HL-60/S4 treated with retinoic acid at 250 ng/mL for 4 days and 3 days (cell line): ENCODE measurements at regions not wholly inside any gene's neighbourhood (a gene's known extent, or its start where the extent isn't known, plus 50 kb on each side); places are given as distances from the start of the nearest gene placed in this dataset.
"Not testable (repeated sequence)": the region's sequence is repeated elsewhere in the genome, so short reads cannot be mapped to it uniquely, and the experiment has no call there.

Source experiments
- in situ Hi-C: fragments of 300-500 bp; cut with MboI; formaldehyde crosslinking; loops from 2 replicates; pipeline ENCODE4 v1.7.0; 2022; ENCODE audit warnings: low sequenced_read_pairs

GRCh38 chr6:132063204-132063603 lies 112.0 kb upstream of the CCN2 start:
- in situ Hi-C loops, result no loop called here

DNA sequence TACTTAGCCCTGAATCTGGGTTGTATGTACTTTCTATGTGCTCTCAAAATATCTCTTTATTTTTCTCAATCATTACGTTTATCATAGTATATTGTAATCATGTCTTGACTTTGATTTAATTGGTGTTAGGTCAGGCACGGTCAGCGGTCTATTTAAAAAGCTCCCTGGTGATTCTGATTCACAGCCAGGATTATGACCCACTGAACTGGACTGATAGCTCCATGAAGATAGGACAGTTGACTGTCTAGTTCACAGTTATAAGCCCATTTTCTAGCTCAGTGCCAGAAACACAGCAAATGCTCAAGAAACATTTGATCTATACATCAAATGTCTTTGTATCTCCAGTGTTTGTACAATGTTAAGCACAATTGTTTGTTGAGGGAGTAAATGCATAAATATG lies 111.5 kb upstream of the CCN2 start:
- in situ Hi-C loops, result no loop called here

- in situ Hi-C loops, result no loop called here
Measured at GRCh38 chr6:132061381-132061780, 110.2 kb upstream of the CCN2 start.

DNA sequence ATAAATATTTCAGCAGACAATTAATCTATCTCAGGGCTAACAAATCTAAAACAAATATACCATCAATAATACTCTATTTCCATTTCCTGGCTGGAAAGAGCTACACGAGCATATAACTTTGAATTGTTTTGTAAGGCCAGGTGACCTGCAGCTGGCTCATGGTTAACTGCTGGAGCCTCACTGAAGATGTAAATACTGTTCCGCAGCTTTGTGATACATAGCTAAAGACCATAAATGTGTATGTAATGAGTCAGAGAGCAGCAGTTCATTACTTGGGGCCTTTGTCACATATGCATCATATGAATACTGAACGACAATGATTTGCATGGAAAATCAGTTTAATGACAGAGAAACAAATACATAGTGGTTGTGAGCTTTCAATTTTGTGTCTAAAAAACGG lies 109.4 kb upstream of the CCN2 start:
- in situ Hi-C loops, result no loop called here

DNA sequence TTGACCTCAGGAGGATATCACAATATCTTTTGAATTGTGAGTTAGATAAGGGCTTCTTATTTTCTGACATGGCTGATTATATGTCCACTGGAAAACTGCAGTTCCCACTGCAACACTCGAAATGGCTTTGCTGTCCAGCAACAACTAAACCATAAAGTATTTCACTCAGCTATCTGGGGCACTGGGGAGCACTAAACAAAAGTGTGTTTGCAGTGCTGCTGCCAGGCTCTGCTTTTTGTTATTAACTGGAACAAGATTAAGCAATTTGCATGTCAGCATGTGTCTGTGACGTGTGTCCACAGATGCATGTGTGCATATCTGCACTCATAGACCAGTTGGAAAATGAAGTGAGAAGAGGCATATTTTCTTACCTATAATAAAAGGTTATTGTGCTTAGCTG lies 107.8 kb upstream of the CCN2 start:
- in situ Hi-C loops, result no loop called here

GRCh38 chr6:132054525-132054924 lies 103.4 kb upstream of the CCN2 start:
- in situ Hi-C loops, result no loop called here

GRCh38 chr6:132053511-132053910 lies 102.3 kb upstream of the CCN2 start:
- in situ Hi-C loops, result no loop called here

DNA sequence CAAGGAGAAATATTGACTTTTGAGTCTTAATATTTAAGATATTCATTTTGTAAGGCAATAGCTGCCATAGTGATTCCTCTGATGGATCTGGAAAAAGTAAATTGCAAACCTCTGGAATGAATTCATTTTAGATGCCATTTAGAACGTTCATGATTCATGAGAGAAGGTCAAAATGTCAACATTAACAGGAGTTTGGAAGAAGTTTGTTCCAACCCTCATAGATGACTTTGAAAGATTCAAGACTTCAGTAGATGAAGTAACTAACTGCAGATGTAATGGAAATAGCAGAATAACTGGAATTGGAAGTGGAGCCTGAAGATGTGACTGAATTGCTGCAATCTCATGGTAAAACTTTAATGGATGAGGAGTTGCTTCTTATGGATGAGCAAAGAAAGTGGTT lies 100.9 kb upstream of the CCN2 start:
- in situ Hi-C loops, result no loop called here

GRCh38 chr6:132045877-132046276 lies 94.7 kb upstream of the CCN2 start:
- in situ Hi-C loops, result no loop called here

DNA sequence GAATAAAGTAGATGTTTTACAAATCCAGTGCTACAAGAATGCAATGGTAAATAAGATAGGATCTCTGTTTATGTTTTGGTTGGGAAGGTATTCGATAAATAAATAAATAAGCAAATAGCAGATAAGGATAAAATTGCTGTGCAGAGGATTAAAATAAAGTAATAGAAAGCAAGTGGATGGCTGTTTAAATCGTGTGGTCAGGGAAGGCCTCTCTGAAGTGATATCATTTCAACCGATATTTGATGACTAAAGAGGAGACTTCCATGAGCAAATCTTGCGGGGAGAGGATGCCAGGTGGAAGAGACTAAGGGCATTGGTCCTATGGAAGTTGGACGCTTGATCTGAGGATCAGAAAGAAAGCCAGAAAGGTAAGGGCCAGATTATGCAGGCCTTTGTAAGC lies 92.0 kb upstream of the CCN2 start:
- in situ Hi-C loops, result no loop called here

- in situ Hi-C loops, result no loop called here
Measured at GRCh38 chr6:132041706-132042105, 90.5 kb upstream of the CCN2 start.

DNA sequence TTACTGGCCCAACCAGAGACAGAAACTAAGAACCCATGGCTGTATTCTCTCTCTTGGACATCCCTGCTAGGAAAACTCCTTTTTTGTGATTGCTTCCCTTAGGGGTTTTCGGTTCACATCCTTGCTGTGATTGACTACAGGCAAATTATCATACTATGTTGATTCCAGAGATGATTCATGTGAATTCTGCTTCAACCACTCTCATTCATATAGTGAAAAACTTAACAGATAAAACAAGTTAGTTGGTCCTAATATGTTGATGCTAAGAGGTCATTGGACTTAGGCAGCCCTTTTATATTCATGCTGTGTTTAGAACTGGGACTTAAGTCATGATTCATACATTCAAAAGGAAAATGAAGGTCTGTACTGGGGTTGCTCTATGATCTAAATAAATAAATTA lies 76.9 kb upstream of the CCN2 start:
- in situ Hi-C loops, result no loop called here

GRCh38 chr6:132025468-132025867 lies 74.3 kb upstream of the CCN2 start:
- in situ Hi-C loops, result no loop called here

DNA sequence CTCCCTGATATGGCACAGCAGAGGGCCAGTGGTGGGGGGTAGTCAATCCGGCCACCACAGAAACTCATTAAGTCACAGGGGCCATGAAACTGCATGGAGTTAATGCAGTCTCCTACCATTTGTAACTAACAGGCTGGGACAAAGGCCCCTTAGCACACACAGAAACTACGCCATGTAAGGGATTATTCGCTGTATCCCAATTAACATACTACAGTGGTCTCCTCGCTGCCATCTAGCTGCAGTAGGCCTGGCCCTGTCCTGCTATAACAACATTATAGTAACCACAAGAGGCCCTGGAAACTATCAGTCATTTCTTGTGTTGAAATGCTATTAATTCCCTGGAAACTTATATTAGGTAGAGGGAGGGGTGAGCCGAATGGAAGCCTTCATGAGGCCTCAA lies 72.3 kb upstream of the CCN2 start:
- in situ Hi-C loops, result no loop called here

- in situ Hi-C loops, result no loop called here
Measured at GRCh38 chr6:132021552-132022375, 70.6 kb upstream of the CCN2 start.

- in situ Hi-C loops, result not testable (repeated sequence)
Measured at GRCh38 chr6:132020918-132021317, 69.7 kb upstream of the CCN2 start.

GRCh38 chr6:132020138-132020581 lies 69.0 kb upstream of the CCN2 start:
- in situ Hi-C loops, result no loop called here

GRCh38 chr6:132019586-132019985 lies 68.4 kb upstream of the CCN2 start:
- in situ Hi-C loops, result no loop called here

DNA sequence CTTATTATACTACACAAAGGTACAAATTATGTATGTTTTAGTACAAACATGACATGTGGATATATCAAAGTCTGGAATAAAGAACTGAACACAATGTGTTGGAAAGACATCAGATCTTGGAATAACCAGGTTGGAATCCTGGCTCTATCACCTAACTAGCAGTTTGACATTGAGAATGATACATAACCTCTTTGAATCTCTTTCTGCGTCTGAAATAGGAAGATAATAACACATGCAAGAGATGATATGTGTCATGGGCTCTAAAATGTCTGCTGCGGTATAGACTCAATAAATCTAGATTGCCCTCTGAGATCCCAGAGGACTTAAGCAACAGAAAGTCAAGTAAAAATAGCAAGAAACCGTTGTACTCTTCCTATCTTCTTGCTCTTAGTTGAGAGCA lies 66.8 kb upstream of the CCN2 start:
- in situ Hi-C loops, result no loop called here

GRCh38 chr6:132016396-132016795 lies 65.2 kb upstream of the CCN2 start:
- in situ Hi-C loops, result no loop called here

- in situ Hi-C loops, result no loop called here
Measured at GRCh38 chr6:132011582-132011981, 60.4 kb upstream of the CCN2 start.

DNA sequence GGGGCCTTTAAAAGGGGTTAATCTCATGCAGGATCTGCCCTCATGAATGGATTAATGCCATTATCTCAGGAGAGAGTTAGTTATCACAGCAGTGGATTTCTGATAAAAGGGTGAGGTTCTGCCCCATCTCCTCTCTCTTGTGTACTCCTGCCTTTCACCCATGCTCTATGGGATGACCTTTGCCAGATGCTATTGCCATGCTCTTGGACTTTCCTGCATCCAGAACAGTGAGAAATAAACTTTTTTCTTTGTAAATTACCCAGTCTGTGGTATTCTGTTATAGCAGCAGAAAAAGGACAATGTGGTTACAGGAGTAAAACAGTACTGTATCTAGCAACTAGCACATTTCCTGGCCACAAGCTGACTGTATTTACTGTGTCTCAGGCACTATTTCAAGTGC lies 58.0 kb upstream of the CCN2 start:
- in situ Hi-C loops, result no loop called here
